LNCAP (cell line): ENCODE measurements at regions not wholly inside any gene's neighbourhood (a gene's known extent, or its start where the extent isn't known, plus 50 kb on each side); places are given as distances from the start of the nearest gene placed in this dataset.

ENCODE experiments used
- TF ChIP-seq, protein P1 (sequence below): fragments of 450-650 bp; IDR thresholded peaks from 2 replicates; pipeline ENCODE4 v1.5.1; 2017; ENCODE audit warnings: mild to moderate bottlenecking

DNA sequence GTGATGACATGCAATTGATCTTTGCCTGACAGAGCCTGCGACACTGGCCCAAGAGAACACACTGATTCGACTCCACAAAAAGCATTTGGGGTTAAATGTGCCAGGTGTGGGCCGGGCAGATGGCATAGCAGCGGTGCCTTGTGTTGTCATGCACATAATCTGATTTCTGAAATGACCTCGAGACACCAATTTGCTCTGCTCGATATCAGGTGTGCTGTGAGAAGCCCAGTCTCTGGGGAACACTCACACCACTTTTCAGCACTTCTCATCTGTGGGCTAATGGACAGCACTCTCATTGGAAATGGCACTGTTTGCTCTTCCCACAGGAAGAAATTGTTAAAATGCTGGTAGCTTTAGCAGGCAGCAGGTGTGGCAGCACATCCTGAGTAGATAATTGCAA lies 738.3 kb upstream of the TENM3 start:
- TF ChIP-seq, protein P1, sequence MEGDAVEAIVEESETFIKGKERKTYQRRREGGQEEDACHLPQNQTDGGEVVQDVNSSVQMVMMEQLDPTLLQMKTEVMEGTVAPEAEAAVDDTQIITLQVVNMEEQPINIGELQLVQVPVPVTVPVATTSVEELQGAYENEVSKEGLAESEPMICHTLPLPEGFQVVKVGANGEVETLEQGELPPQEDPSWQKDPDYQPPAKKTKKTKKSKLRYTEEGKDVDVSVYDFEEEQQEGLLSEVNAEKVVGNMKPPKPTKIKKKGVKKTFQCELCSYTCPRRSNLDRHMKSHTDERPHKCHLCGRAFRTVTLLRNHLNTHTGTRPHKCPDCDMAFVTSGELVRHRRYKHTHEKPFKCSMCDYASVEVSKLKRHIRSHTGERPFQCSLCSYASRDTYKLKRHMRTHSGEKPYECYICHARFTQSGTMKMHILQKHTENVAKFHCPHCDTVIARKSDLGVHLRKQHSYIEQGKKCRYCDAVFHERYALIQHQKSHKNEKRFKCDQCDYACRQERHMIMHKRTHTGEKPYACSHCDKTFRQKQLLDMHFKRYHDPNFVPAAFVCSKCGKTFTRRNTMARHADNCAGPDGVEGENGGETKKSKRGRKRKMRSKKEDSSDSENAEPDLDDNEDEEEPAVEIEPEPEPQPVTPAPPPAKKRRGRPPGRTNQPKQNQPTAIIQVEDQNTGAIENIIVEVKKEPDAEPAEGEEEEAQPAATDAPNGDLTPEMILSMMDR = no peak

DNA sequence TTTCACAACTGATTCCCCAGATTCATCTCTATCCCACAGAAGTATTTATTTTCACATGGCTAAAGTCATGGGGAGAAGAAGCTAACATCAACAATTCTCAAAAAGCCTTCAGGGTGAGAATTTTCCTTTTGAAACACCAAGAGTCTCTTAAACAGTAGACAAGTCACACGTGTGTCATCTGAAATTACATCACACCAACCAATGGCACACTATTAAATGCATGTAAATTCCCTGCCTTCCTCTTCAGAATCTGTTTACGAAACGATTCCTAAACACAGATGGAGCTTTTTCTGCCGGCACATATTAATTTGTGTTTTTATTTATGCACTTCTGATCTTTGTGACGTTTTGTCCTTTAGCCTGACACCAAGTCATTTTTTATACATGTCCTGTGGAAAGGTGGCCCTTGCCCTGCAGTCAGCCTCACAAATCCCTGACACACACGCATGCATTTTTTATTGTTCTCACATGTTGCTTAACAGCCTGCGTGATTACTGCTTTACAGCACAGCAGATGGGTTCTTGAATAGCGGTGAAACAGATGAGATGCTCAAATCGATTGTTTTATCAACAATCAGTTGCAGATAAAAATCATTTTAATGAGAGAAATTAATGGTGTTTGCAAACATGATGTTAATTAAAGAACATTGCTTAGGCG lies 735.9 kb upstream of the TENM3 start:
- TF ChIP-seq, protein P1 = no peak

DNA sequence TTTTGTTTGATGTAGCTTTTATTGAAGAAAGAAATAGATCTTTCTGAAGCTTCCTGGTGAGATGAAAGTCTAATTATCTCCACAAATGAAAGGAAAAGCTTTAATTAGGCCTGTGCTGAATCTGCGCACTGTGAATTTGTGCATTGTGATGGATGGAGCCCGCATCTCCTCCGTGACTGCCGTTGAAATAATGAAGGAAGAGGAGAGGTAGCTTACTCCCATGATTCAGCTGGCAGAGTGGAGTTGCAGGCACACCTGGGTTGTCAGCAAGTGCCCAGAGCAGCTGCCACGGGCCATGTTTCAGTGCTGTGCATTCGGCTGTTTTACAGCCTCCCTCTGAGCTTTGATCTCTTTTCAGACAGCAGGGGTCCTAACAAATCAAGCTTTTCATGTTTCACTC lies 735.3 kb upstream of the TENM3 start:
- TF ChIP-seq, protein P1 = no peak

DNA sequence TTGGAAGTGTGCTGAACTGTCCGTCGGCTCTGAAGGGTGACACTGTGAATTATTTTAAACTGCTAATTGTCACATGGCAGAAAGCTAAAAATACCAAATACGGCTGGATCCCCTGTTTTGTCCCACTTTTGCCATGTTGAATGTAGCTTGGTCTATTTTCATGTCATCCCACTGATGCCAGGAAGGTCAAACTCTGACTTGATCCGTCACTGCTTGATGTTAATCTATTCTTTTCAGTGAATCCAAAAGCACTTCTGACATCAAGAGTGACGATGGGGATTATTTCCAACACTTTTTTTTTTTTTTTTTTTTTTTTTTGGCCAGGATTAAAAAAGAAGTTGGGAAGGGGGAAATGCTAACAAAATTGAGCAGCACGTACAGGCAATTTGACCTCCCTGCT lies 734.6 kb upstream of the TENM3 start:
- TF ChIP-seq, protein P1 = no peak

DNA sequence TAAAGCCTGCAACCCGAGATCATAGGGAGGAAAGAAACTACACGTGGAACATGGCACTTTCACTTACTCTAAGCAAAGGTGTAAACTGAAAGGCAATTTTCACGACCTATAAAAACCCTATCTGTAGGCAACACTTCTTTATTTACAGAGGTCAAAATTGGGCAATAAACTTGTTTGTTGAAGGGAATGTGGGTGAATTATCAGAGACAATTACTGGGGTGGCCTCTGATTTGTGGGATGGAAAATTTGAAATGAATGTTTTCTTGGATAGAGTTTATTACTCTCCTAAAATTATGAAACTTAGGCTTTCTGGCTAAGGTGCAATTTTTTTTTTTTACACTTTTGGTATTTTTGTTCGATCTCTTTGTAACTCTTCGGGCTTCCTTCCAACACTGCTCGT lies 734.1 kb upstream of the TENM3 start:
- TF ChIP-seq, protein P1 = no peak

DNA sequence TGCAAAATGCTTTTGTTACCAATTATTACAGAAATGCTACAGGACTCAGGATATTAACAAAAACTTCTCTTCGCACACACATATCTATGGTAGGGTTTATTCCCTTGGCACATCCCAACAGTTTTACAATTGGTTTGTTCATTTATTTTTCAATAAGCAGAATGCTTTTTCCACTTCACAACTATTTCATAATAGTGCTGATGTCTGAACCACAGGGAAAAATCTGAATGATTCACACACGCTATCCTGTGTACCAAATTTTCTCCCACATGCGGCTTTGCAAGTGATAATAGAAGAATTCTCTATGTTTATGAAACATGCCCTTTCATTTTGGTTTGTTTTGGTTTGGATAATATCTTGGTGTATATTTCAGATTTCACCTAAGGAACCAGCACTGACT lies 725.7 kb upstream of the TENM3 start:
- TF ChIP-seq, protein P1 = no peak

DNA sequence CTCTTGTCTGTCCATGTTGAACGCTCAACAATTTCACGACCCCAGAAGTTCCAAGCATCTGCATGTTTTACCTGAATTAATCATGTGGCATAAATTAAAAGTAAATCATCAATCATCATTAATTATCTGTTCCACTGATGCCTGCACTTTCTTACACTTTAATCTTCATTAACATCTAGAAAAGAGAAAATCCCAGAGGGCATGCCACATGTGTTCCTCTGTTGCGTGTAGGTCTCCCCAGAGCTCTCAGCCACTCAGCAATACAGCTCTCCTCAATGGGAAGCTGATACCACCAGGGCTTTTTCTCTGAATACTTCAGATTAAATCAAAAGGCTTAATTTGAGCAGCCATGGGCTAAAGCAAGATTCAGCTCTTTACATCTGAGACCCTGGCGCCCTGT lies 722.4 kb upstream of the TENM3 start:
- TF ChIP-seq, protein P1 = no peak

DNA sequence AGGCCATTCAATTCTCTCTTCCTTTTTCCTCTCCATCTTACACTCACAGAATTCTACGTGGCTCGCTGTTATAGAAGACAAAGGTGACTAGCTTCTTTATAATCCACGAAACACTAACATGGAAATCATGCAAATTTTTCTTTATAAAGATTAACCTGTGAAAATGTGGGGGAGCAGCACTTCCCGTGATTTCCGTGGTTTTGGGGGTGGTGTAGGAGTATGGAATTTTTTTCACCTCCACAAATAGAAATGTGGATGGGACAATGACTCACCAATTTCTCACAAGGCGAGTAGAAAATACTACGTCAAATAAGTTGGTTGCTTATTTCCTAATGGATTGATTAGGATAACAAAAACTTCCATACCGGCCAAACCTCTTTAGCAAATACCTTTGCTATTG lies 719.2 kb upstream of the TENM3 start:
- TF ChIP-seq, protein P1 = no peak
